Natural killer cell (primary cell): ENCODE measurements at regions not wholly inside any gene's neighbourhood (a gene's known extent, or its start where the extent isn't known, plus 50 kb on each side); places are given as distances from the start of the nearest gene placed in this dataset.

Experiments
- ATAC-seq, 3 donors: fragments of 150-1000 bp in 2 of 3; fragments of 200-7000 bp in 1 of 3; cut with Tn5 transposase; 1 replicate in 1 of 3; 2 replicates in 2 of 3; pipeline ENCODE4 v1.10.0; 2021; ENCODE audit warnings: mild to moderate bottlenecking in 2 of 3, moderate library complexity in 2 of 3
- DNase-seq, 2 donors: peaks; one replicate each; pipeline versions ENCODE4 v3.0.0 to v3.0.0-alpha.2; 2013 to 2021; ENCODE audit warnings: mixed read lengths in 1 of 2
- H3K27ac ChIP-seq: one replicate; pipeline ENCODE4 v1.5.1; 2013; ENCODE audit warnings: mild to moderate bottlenecking, low read length
- H3K27me3 ChIP-seq: one replicate; pipeline ENCODE4 v1.6.1; 2013; ENCODE audit warnings: low read length; ENCODE audit not compliant: control insufficient read depth, insufficient read depth
- H3K36me3 ChIP-seq: one replicate; pipeline ENCODE4 v1.6.1; 2013; ENCODE audit warnings: low read length; ENCODE audit not compliant: control insufficient read depth, insufficient read depth
- H3K4me1 ChIP-seq: one replicate; pipeline ENCODE4 v1.6.1; 2013; ENCODE audit warnings: low read length; ENCODE audit not compliant: control insufficient read depth, insufficient read depth
- H3K4me3 ChIP-seq: one replicate; pipeline ENCODE4 v1.5.1; 2013; ENCODE audit warnings: low read length
- H3K9me3 ChIP-seq: one replicate; pipeline ENCODE4 v1.6.1; 2013; ENCODE audit warnings: low read length; ENCODE audit not compliant: control insufficient read depth, insufficient read depth
- H3K27ac Mint-ChIP-seq, 2 donors: one replicate each; pipeline ENCODE4 v1.8.0; 2022; ENCODE audit warnings: mild to moderate bottlenecking in 2 of 2, mixed read lengths in 2 of 2, moderate library complexity in 1 of 2
- H3K27me3 Mint-ChIP-seq, 2 donors: one replicate each; pipeline ENCODE4 v1.8.0; 2022; ENCODE audit warnings: low read depth in 2 of 2, mixed read lengths in 2 of 2
- H3K36me3 Mint-ChIP-seq: one replicate; pipeline ENCODE4 v1.8.0; 2022; ENCODE audit warnings: mixed read lengths
- H3K4me1 Mint-ChIP-seq, 2 donors: one replicate each; pipeline ENCODE4 v1.8.0; 2022; ENCODE audit warnings: mixed read lengths in 2 of 2
- H3K4me3 Mint-ChIP-seq: one replicate; pipeline ENCODE4 v1.8.0; 2022; ENCODE audit warnings: mild to moderate bottlenecking, moderate library complexity, mixed read lengths
- H3K9me3 Mint-ChIP-seq, 2 donors: one replicate each; pipeline ENCODE4 v1.8.0; 2022; ENCODE audit warnings: mixed read lengths in 2 of 2
- CTCF ChIP-seq: fragments of 200-600 bp; IDR thresholded peaks from one replicate; pipeline ENCODE4 v1.8.0; 2022; ENCODE audit warnings: antibody characterized with exemption
- WGBS: methylation state at CpG from one replicate; pipeline ENCODE4 v1.1.7; 2013; ENCODE audit warnings: missing lambda C conversion rate; ENCODE audit not compliant: insufficient coverage; 5-methylcytosine and 5-hydroxymethylcytosine counted together
- intact Hi-C: fragments of 100-400 bp; cut with micrococcal nuclease; formaldehyde crosslinking; loops from one replicate; pipeline ENCODE4 v1.14.2; 2022

GRCh38 chr10:78194050-78194449 lies 160.4 kb downstream of the RPS24 start:
- H3K9me3 Mint-ChIP-seq, result peaks cover 0 to 3% of the 10 kb centered on the region in 2 donors
- no peaks in the 10 kb centered on the region for H3K27me3 Mint-ChIP-seq
- no peaks in the 10 kb centered on the region for H3K4me1 ChIP-seq
- no peak overlapping the region for H3K4me3 Mint-ChIP-seq
- intact Hi-C loops, result no loop called here
- no peaks in the 10 kb centered on the region for H3K27me3 ChIP-seq
- peaks cover 8 to 13% of the 10 kb centered on the region in 2 donors for H3K4me1 Mint-ChIP-seq
- ATAC-seq (no peak), DNase-seq (no peak)
- H3K27ac Mint-ChIP-seq, result no peak overlapping the region
- WGBS, result 94% methylated on average over 4 of the region's 4 CpGs
- no peak for TF ChIP-seq CTCF
- H3K27ac ChIP-seq, result no peak overlapping the region
- H3K36me3 Mint-ChIP-seq, result no peaks in the 10 kb centered on the region
- H3K36me3 ChIP-seq, result no peaks in the 10 kb centered on the region
- H3K4me3 ChIP-seq, result no peak overlapping the region
- peaks cover 4% of the 10 kb centered on the region for H3K9me3 ChIP-seq

GRCh38 chr10:78194539-78195402 lies 161.1 kb downstream of the RPS24 start:
- intact Hi-C loops, result no loop called here
- Histone ChIP-seq H3K4me3 (no peak overlapping the region), H3K27me3 (no peaks in the 10 kb centered on the region), H3K9me3 (peaks cover 4% of the 10 kb centered on the region), H3K36me3 (no peaks in the 10 kb centered on the region), H3K27ac (no peak overlapping the region), H3K4me1 (no peaks in the 10 kb centered on the region)
- H3K36me3 Mint-ChIP-seq, result no peaks in the 10 kb centered on the region
- ATAC-seq (no peak), DNase-seq (no peak)
- TF ChIP-seq CTCF, result no peak
- no peaks in the 10 kb centered on the region for H3K27me3 Mint-ChIP-seq
- peaks cover 0 to 3% of the 10 kb centered on the region in 2 donors for H3K9me3 Mint-ChIP-seq
- peaks cover 8 to 12% of the 10 kb centered on the region in 2 donors for H3K4me1 Mint-ChIP-seq
- H3K4me3 Mint-ChIP-seq, result no peak overlapping the region
- H3K27ac Mint-ChIP-seq, result no peak overlapping the region
- WGBS, result 86% methylated on average over 10 of the region's 10 CpGs

- Histone ChIP-seq H3K4me3 (no peak overlapping the region), H3K36me3 (no peaks in the 10 kb centered on the region), H3K4me1 (no peaks in the 10 kb centered on the region), H3K27ac (no peak overlapping the region), H3K27me3 (no peaks in the 10 kb centered on the region), H3K9me3 (peaks cover 4% of the 10 kb centered on the region)
- no peaks in the 10 kb centered on the region for H3K36me3 Mint-ChIP-seq
- intact Hi-C loops, result no loop called here
- no peak for TF ChIP-seq CTCF
- peaks cover 0 to 3% of the 10 kb centered on the region in 2 donors for H3K9me3 Mint-ChIP-seq
- WGBS, result 48% methylated on average over 4 of the region's 4 CpGs
- no peak overlapping the region for H3K27ac Mint-ChIP-seq
- no peaks in the 10 kb centered on the region for H3K4me1 Mint-ChIP-seq
- H3K27me3 Mint-ChIP-seq, result no peaks in the 10 kb centered on the region
- DNase-seq, result no peak
- ATAC-seq, result no peak
- H3K4me3 Mint-ChIP-seq, result no peak overlapping the region
These were observed 162.7 kb downstream of the RPS24 start for GRCh38 chr10:78196396-78196795.

DNA sequence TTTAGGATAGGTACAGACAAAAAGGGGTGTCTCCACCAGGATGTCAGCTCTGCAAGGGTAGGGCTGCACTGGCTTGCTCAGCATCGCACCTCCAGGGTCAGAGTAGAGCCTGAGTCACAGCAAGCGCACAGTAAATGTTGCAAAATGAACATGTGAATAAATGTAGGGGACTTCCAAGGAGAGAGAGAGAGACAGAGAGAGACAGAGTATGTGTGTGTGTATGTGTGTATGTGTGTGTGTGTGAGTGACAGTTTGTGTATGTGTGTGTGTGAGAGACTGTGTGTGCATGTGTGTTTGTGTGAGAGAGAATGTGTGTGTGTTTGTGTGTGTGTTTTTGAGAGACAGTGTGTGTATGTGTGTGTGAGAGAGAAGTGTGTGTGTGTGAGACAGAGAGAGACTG lies 163.3 kb downstream of the RPS24 start:
- no peak overlapping the region for H3K27ac ChIP-seq
- no peak for TF ChIP-seq CTCF
- no peaks in the 10 kb centered on the region for H3K27me3 ChIP-seq
- H3K4me1 ChIP-seq, result no peaks in the 10 kb centered on the region
- WGBS, result 62% methylated on average over 2 of the region's 2 CpGs
- no peaks in the 10 kb centered on the region for H3K36me3 ChIP-seq
- Mint-ChIP-seq H3K27me3 (no peaks in the 10 kb centered on the region), H3K4me1 (no peaks in the 10 kb centered on the region), H3K27ac (no peak overlapping the region), H3K36me3 (no peaks in the 10 kb centered on the region), H3K4me3 (no peak overlapping the region), H3K9me3 (peaks cover 0 to 3% of the 10 kb centered on the region in 2 donors)
- peaks cover 4% of the 10 kb centered on the region for H3K9me3 ChIP-seq
- peak in 1 of 2 donors; percentile 21 for DNase-seq
- intact Hi-C loops, result no loop called here
- H3K4me3 ChIP-seq, result no peak overlapping the region
- ATAC-seq, result peak; percentile 90 to 96 (median 93)
